Tibial nerve (tissue), 4 donors: ENCODE measurements at regions not wholly inside any gene's neighbourhood (a gene's known extent, or its start where the extent isn't known, plus 50 kb on each side); places are given as distances from the start of the nearest gene placed in this dataset.
A peak's percentile ranks its signal among the peaks of the same experiment; 100 is the strongest.

Experiments
- EP300 ChIP-seq, 2 donors: sonication (generic); formaldehyde crosslinking; IDR thresholded peaks; one replicate each; pipeline ENCODE4 v1.6.1; 2017; ENCODE audit warnings: antibody characterized with exemption in 2 of 2, mild to moderate bottlenecking in 1 of 2
- POLR2A ChIP-seq, 2 donors: fragments of 450-650 bp; IDR thresholded peaks; one replicate each; pipeline ENCODE4 v1.6.1; 2017; ENCODE audit warnings: antibody characterized with exemption in 2 of 2, mild to moderate bottlenecking in 2 of 2, moderate library complexity in 2 of 2
- TF ChIP-seq, protein P1 (sequence below), 5 experiments: fragments of 200-600 bp in 3 of 5; fragments of 450-650 bp in 2 of 5; sonication (generic) in 3 of 5; IDR thresholded peaks; one replicate each; pipeline ENCODE4 v1.5.1; 2016 to 2019; ENCODE audit warnings: antibody characterized with exemption in 5 of 5, mild to moderate bottlenecking in 3 of 5, moderate library complexity in 2 of 5

DNA sequence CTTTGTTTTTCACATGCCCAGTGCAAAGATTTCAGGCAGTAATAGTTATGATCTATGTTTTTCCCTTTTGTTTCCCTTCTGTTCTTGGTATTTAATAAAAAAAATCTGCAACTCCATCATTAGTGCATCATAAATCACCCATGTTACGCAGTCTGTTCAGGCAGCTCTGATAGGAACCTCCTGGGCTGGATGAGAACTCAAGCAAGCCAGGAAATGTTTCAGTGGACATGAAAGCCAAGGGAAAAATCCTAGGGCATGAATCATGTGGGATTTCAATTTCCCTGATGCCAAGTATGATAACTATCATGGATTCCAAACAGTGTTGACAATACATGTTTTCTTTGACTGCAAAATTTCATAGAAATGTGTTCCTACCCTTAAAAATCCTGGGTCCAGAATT lies 119.7 kb upstream of the TARS1 start:
- no peak for TF ChIP-seq POLR2A (IDR thresholded peaks at IDR 0.05)
- TF ChIP-seq, protein P1, sequence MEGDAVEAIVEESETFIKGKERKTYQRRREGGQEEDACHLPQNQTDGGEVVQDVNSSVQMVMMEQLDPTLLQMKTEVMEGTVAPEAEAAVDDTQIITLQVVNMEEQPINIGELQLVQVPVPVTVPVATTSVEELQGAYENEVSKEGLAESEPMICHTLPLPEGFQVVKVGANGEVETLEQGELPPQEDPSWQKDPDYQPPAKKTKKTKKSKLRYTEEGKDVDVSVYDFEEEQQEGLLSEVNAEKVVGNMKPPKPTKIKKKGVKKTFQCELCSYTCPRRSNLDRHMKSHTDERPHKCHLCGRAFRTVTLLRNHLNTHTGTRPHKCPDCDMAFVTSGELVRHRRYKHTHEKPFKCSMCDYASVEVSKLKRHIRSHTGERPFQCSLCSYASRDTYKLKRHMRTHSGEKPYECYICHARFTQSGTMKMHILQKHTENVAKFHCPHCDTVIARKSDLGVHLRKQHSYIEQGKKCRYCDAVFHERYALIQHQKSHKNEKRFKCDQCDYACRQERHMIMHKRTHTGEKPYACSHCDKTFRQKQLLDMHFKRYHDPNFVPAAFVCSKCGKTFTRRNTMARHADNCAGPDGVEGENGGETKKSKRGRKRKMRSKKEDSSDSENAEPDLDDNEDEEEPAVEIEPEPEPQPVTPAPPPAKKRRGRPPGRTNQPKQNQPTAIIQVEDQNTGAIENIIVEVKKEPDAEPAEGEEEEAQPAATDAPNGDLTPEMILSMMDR (IDR thresholded peaks at IDR 0.05), result no peak
- peak in 1 of 2 donors; percentile 80 for TF ChIP-seq EP300 (IDR thresholded peaks at IDR 0.05)
